GM23338 (cell line): ENCODE measurements at regions not wholly inside any gene's neighbourhood (a gene's known extent, or its start where the extent isn't known, plus 50 kb on each side); places are given as distances from the start of the nearest gene placed in this dataset.
"Not testable (repeated sequence)": the region's sequence is repeated elsewhere in the genome, so short reads cannot be mapped to it uniquely, and the experiment has no call there.

Source experiments
- ATAC-seq: fragments of 200-7000 bp; cut with Tn5 transposase; 3 replicates; pipeline ENCODE4 v1.9.1; 2020
- DNase-seq: peaks from one replicate; pipeline ENCODE4 v3.0.0-alpha.2; 2015; ENCODE audit warnings: low spot score
- H2AFZ ChIP-seq: fragments of 200-600 bp; sonication (generic); 2 replicates; pipeline ENCODE4 v1.8.0; 2016; ENCODE audit warnings: antibody characterized with exemption, mild to moderate bottlenecking, moderate library complexity
- H3F3A ChIP-seq: fragments of 200-600 bp; sonication (generic); replicated peaks from 2 replicates; pipeline ENCODE4 v1.8.0; 2017; ENCODE audit warnings: antibody characterized with exemption, mixed run types, low read depth
- H3K27ac ChIP-seq: fragments of 200-600 bp; sonication (generic); 2 replicates; pipeline ENCODE4 v1.6.1; 2016; ENCODE audit warnings: low read depth
- H3K27me3 ChIP-seq: fragments of 200-600 bp; sonication (generic); 2 replicates; pipeline ENCODE4 v1.8.0; 2016; ENCODE audit warnings: mild to moderate bottlenecking, mixed run types, moderate library complexity; ENCODE audit not compliant: insufficient read depth
- H3K36me3 ChIP-seq: fragments of 200-600 bp; sonication (generic); 2 replicates; pipeline ENCODE4 v1.8.0; 2016; ENCODE audit warnings: mild to moderate bottlenecking; ENCODE audit not compliant: insufficient read depth
- H3K4me1 ChIP-seq: fragments of 200-600 bp; sonication (generic); 2 replicates; pipeline ENCODE4 v1.8.0; 2016; ENCODE audit warnings: mild to moderate bottlenecking, moderate library complexity; ENCODE audit not compliant: insufficient read depth
- H3K4me2 ChIP-seq: fragments of 200-600 bp; sonication (generic); 2 replicates; pipeline ENCODE4 v1.7.1; 2017; ENCODE audit warnings: mixed run types
- H3K4me3 ChIP-seq: fragments of 200-600 bp; sonication (generic); 2 replicates; pipeline ENCODE4 v1.6.1; 2016; ENCODE audit warnings: mixed run types
- H3K79me2 ChIP-seq: fragments of 200-600 bp; sonication (generic); replicated peaks from 2 replicates; pipeline ENCODE4 v1.8.0; 2017; ENCODE audit warnings: mild to moderate bottlenecking; ENCODE audit not compliant: insufficient read depth
- H3K9me2 ChIP-seq: fragments of 200-600 bp; sonication (generic); 2 replicates; pipeline ENCODE4 v1.8.0; 2017; ENCODE audit not compliant: insufficient read depth
- H4K20me1 ChIP-seq: fragments of 200-600 bp; sonication (generic); replicated peaks from 2 replicates; pipeline ENCODE4 v1.8.0; 2017; ENCODE audit warnings: mild to moderate bottlenecking; ENCODE audit not compliant: insufficient read depth
- H3K27ac Mint-ChIP-seq: 2 replicates; pipeline ENCODE4 v1.8.0; 2020; ENCODE audit warnings: inconsistent platforms, mild to moderate bottlenecking, moderate library complexity, mixed read lengths
- H3K27me3 Mint-ChIP-seq: 3 replicates; pipeline ENCODE4 v1.8.0; 2022; ENCODE audit warnings: low read depth, mild to moderate bottlenecking, moderate library complexity, mixed read lengths, inconsistent platforms; ENCODE audit not compliant: insufficient read depth, poor library complexity
- H3K36me3 Mint-ChIP-seq: 3 replicates; pipeline ENCODE4 v1.8.0; 2021; ENCODE audit warnings: low read depth, mild to moderate bottlenecking, inconsistent platforms, moderate library complexity, mixed read lengths
- H3K4me1 Mint-ChIP-seq: 3 replicates; pipeline ENCODE4 v1.8.0; 2020; ENCODE audit warnings: mild to moderate bottlenecking, inconsistent platforms, mixed read lengths
- H3K4me3 Mint-ChIP-seq: 3 replicates; pipeline ENCODE4 v1.8.0; 2021; ENCODE audit warnings: moderate library complexity, mild to moderate bottlenecking, inconsistent platforms, mixed read lengths
- H3K9me3 Mint-ChIP-seq: 3 replicates; pipeline ENCODE4 v1.8.0; 2020; ENCODE audit warnings: moderate library complexity, mild to moderate bottlenecking, inconsistent platforms, mixed read lengths
- ETS1 ChIP-seq: IDR thresholded peaks from 2 replicates; pipeline ENCODE4 v1.6.1; 2016; ENCODE audit warnings: antibody characterized with exemption
- JUNB ChIP-seq: IDR thresholded peaks from one replicate; pipeline ENCODE4 v1.6.1; 2016; ENCODE audit warnings: antibody characterized with exemption; ENCODE audit not compliant: unreplicated experiment
- POLR2AphosphoS5 ChIP-seq: IDR thresholded peaks from 2 replicates; pipeline ENCODE4 v1.6.1; 2016; ENCODE audit warnings: antibody characterized with exemption, low read depth
- STAT1 ChIP-seq: IDR thresholded peaks from one replicate; pipeline ENCODE4 v1.6.1; 2016; ENCODE audit warnings: antibody characterized with exemption; ENCODE audit not compliant: unreplicated experiment
- ZNF114 ChIP-seq: fragments of 250-450 bp; sonication (Bioruptor Pico); IDR thresholded peaks from 2 replicates; pipeline ENCODE4 v1.5.0; 2020; ENCODE audit warnings: mild to moderate bottlenecking, moderate library complexity
- ZNF462 ChIP-seq: fragments of 250-450 bp; sonication (Bioruptor Pico); IDR thresholded peaks from 2 replicates; pipeline ENCODE4 v1.5.0; 2020; ENCODE audit warnings: mild to moderate bottlenecking, moderate library complexity

GRCh38 chr12:131232036-131232435 is 278.3 kb downstream of the ADGRD1 start (continued):
- TF ChIP-seq ETS1 (no peak), POLR2AphosphoS5 (no peak), STAT1 (no peak), ZNF114 (CRISPR knock-in tag) (no peak), ZNF462 (CRISPR knock-in tag) (no peak), JUNB (no peak)

GRCh38 chr12:131232872-131233271 is 279.2 kb downstream of the ADGRD1 start:
- not testable (repeated sequence) for H3K36me3 Mint-ChIP-seq, H4K20me1 ChIP-seq, DNase-seq, H2AFZ ChIP-seq, H3K4me3 ChIP-seq, H3K27ac Mint-ChIP-seq, H3K9me2 ChIP-seq, ATAC-seq, H3K79me2 ChIP-seq, H3K27ac ChIP-seq, H3K36me3 ChIP-seq, H3F3A ChIP-seq, H3K4me2 ChIP-seq, H3K4me3 Mint-ChIP-seq, H3K27me3 ChIP-seq
- peaks cover 20% of the 10 kb centered on the region for H3K27me3 Mint-ChIP-seq
- H3K4me1 ChIP-seq: peaks cover 13% of the 10 kb centered on the region; the same call in 1 of the 2 replicates
- H3K4me1 Mint-ChIP-seq: peaks cover 46% of the 10 kb centered on the region
- peaks cover 16% of the 10 kb centered on the region for H3K9me3 Mint-ChIP-seq
